Vagina (tissue), 2 donors: ENCODE measurements at regions not wholly inside any gene's neighbourhood (a gene's known extent, or its start where the extent isn't known, plus 50 kb on each side); places are given as distances from the start of the nearest gene placed in this dataset.

Experiments used
- POLR2A ChIP-seq, 2 donors: fragments of 450-650 bp; IDR thresholded peaks; one replicate each; pipeline ENCODE4 v1.6.1; 2017; ENCODE audit warnings: antibody characterized with exemption in 2 of 2, mild to moderate bottlenecking in 2 of 2, moderate library complexity in 2 of 2
- POLR2AphosphoS5 ChIP-seq, 2 donors: sonication (generic); formaldehyde crosslinking; IDR thresholded peaks; one replicate each; pipeline ENCODE4 v1.9.0; 2017; ENCODE audit warnings: antibody characterized with exemption in 2 of 2, mild to moderate bottlenecking in 2 of 2, low read depth in 1 of 2; ENCODE audit not compliant: insufficient read depth in 1 of 2

GRCh38 chr6:88477413-88477812, 311.3 kb upstream of the CNR1 start:
- TF ChIP-seq POLR2A (IDR thresholded peaks at IDR 0.05) (no peak), POLR2AphosphoS5 (IDR thresholded peaks at IDR 0.05; ENCODE audit: insufficient read depth in 1 of 2, low read depth in 1 of 2) (no peak)
